Transverse colon (tissue), 4 donors: ENCODE measurements at regions not wholly inside any gene's neighbourhood (a gene's known extent, or its start where the extent isn't known, plus 50 kb on each side); places are given as distances from the start of the nearest gene placed in this dataset.

Experiments used
- CTCF ChIP-seq, 5 experiments: fragments of 200-600 bp in 3 of 5; fragments of 450-650 bp in 2 of 5; sonication (generic) in 3 of 5; IDR thresholded peaks; 1 replicate in 2 of 5; 2 replicates in 3 of 5; pipeline ENCODE4 v1.5.1; 2016 to 2017; ENCODE audit warnings: antibody characterized with exemption in 5 of 5, inconsistent platforms in 3 of 5, mild to moderate bottlenecking in 2 of 5, moderate library complexity in 1 of 5
- EP300 ChIP-seq: sonication (generic); formaldehyde crosslinking; IDR thresholded peaks from one replicate; pipeline ENCODE4 v1.6.1; 2017; ENCODE audit warnings: antibody characterized with exemption, low read depth
- POLR2A ChIP-seq: fragments of 450-650 bp; IDR thresholded peaks from one replicate; pipeline ENCODE4 v1.6.1; 2016; ENCODE audit warnings: antibody characterized with exemption, mild to moderate bottlenecking, moderate library complexity
- POLR2AphosphoS5 ChIP-seq, 3 donors: sonication (generic); formaldehyde crosslinking; IDR thresholded peaks; one replicate each; pipeline ENCODE4 v1.6.1; 2016; ENCODE audit warnings: antibody characterized with exemption in 3 of 3

DNA sequence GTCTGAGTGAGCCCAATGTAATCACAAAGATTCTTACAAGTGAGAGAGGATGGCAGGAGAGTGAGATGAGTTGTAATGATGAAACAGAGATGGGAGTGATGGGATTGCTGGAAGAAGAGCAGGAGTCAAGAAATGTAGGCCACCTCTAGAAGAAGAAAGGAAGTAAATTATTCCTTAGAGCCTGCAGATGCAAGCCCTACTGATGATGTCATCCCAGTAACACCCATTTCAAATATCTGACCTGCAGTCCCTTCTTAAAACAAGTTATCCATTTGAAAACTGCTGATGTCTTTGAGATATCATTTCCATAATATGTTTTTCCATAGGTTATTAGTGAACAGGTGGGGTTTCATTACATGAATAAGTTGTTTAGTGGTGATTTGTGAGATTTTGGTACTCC, 888.0 kb upstream of the SLC39A10 start:
- TF ChIP-seq POLR2AphosphoS5 (IDR thresholded peaks at IDR 0.05) (no peak), CTCF (IDR thresholded peaks at IDR 0.05) (no peak), POLR2A (no peak), EP300 (no peak)
